ENCODE measurements at regions not wholly inside any gene's neighbourhood (a gene's known extent, or its start where the extent isn't known, plus 50 kb on each side); places are given as distances from the start of the nearest gene placed in this dataset.

GRCh38 chr13:109990296-109990695 is 203.9 kb upstream of the IRS2 start:
- DNase-seq (no peak), FAIRE-seq (no peak)
- Histone ChIP-seq H3K9me3 (ENCODE audit: control insufficient read depth in 2 of 3, insufficient read depth in 1 of 3, low read length in 3 of 3) (no peaks in the 10 kb centered on the region), H3K27ac (ENCODE audit: low read depth in 2 of 2, low read length in 2 of 2) (no peak overlapping the region), H3K4me3 (ENCODE audit: low read length in 3 of 3) (no peak overlapping the region), H3K27me3 (ENCODE audit: control insufficient read depth, insufficient read depth, low read length) (no peaks in the 10 kb centered on the region), H3K36me3 (ENCODE audit: control insufficient read depth in 2 of 3, insufficient read depth in 3 of 3, low read length in 3 of 3) (no peaks in the 10 kb centered on the region), H3K4me1 (ENCODE audit: control insufficient read depth in 2 of 3, insufficient read depth in 2 of 3, low read depth in 1 of 3, low read length in 3 of 3) (no peaks in the 10 kb centered on the region), H3K9ac (ENCODE audit: low read length in 3 of 3) (no peak overlapping the region)
- intact Hi-C loops (cut with DNase I) = no loop called here
- TF ChIP-seq, protein P1, sequence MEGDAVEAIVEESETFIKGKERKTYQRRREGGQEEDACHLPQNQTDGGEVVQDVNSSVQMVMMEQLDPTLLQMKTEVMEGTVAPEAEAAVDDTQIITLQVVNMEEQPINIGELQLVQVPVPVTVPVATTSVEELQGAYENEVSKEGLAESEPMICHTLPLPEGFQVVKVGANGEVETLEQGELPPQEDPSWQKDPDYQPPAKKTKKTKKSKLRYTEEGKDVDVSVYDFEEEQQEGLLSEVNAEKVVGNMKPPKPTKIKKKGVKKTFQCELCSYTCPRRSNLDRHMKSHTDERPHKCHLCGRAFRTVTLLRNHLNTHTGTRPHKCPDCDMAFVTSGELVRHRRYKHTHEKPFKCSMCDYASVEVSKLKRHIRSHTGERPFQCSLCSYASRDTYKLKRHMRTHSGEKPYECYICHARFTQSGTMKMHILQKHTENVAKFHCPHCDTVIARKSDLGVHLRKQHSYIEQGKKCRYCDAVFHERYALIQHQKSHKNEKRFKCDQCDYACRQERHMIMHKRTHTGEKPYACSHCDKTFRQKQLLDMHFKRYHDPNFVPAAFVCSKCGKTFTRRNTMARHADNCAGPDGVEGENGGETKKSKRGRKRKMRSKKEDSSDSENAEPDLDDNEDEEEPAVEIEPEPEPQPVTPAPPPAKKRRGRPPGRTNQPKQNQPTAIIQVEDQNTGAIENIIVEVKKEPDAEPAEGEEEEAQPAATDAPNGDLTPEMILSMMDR (IDR thresholded peaks at IDR 0.05; ENCODE audit: borderline replicate concordance, extremely low read depth, insufficient read depth) = no peak

GRCh38 chr13:109989686-109990085 is 203.3 kb upstream of the IRS2 start:
- H3K4me3 ChIP-seq (ENCODE audit: low read length in 3 of 3) = no peak overlapping the region
- no peaks in the 10 kb centered on the region for H3K27me3 ChIP-seq (ENCODE audit: control insufficient read depth, insufficient read depth, low read length)
- no peaks in the 10 kb centered on the region for H3K9me3 ChIP-seq (ENCODE audit: control insufficient read depth in 2 of 3, insufficient read depth in 1 of 3, low read length in 3 of 3)
- TF ChIP-seq, protein P1 (IDR thresholded peaks at IDR 0.05; ENCODE audit: borderline replicate concordance, extremely low read depth, insufficient read depth) = no peak
- H3K36me3 ChIP-seq (ENCODE audit: control insufficient read depth in 2 of 3, insufficient read depth in 3 of 3, low read length in 3 of 3) = no peaks in the 10 kb centered on the region
- H3K4me1 ChIP-seq (ENCODE audit: control insufficient read depth in 2 of 3, insufficient read depth in 2 of 3, low read depth in 1 of 3, low read length in 3 of 3) = no peaks in the 10 kb centered on the region
- H3K27ac ChIP-seq (ENCODE audit: low read depth in 2 of 2, low read length in 2 of 2) = no peak overlapping the region
- intact Hi-C loops (cut with DNase I) = no loop called here
- FAIRE-seq (no peak), DNase-seq (no peak)
- no peak overlapping the region for H3K9ac ChIP-seq (ENCODE audit: low read length in 3 of 3)

DNA sequence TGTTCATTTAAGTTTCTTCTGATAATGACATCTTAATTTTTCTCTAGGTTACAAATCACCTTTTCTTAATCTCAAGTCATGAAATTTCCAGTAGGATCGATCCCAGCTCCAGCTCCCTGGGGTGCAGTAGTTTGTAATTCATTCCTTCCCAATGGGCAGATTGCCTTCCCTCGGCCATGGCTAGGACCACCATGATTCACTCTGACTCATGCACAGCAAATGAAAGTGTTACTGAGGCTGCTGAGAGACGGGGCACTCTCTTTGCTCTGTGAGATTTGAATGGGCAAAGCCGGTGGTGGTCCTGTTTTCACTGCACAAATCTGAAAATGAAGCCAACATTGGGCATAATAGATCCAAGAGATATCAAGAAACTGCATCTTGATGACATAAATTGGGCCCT is 202.8 kb upstream of the IRS2 start:
- intact Hi-C loops (cut with DNase I) = no loop called here
- no peaks in the 10 kb centered on the region for H3K27me3 ChIP-seq (ENCODE audit: control insufficient read depth, insufficient read depth, low read length)
- FAIRE-seq (no peak), DNase-seq (no peak)
- H3K9ac ChIP-seq (ENCODE audit: low read length in 3 of 3) = no peak overlapping the region
- TF ChIP-seq, protein P1 (IDR thresholded peaks at IDR 0.05; ENCODE audit: borderline replicate concordance, extremely low read depth, insufficient read depth) = no peak
- no peak overlapping the region for H3K4me3 ChIP-seq (ENCODE audit: low read length in 3 of 3)
- no peaks in the 10 kb centered on the region for H3K36me3 ChIP-seq (ENCODE audit: control insufficient read depth in 2 of 3, insufficient read depth in 3 of 3, low read length in 3 of 3)
- no peak overlapping the region for H3K27ac ChIP-seq (ENCODE audit: low read depth in 2 of 2, low read length in 2 of 2)
- no peaks in the 10 kb centered on the region for H3K9me3 ChIP-seq (ENCODE audit: control insufficient read depth in 2 of 3, insufficient read depth in 1 of 3, low read length in 3 of 3)
- no peaks in the 10 kb centered on the region for H3K4me1 ChIP-seq (ENCODE audit: control insufficient read depth in 2 of 3, insufficient read depth in 2 of 3, low read depth in 1 of 3, low read length in 3 of 3)

GRCh38 chr13:109986851-109987250 is 200.5 kb upstream of the IRS2 start:
- no peak for FAIRE-seq

More at GRCh38 chr13:109986851-109987250, 200.5 kb upstream of the IRS2 start:
- no peak overlapping the region for H3K9ac ChIP-seq (ENCODE audit: low read length in 3 of 3)
- H3K4me3 ChIP-seq (ENCODE audit: low read length in 3 of 3) = no peak overlapping the region
- no peak overlapping the region for H3K27ac ChIP-seq (ENCODE audit: low read depth in 2 of 2, low read length in 2 of 2)
- no peaks in the 10 kb centered on the region for H3K9me3 ChIP-seq (ENCODE audit: control insufficient read depth in 2 of 3, insufficient read depth in 1 of 3, low read length in 3 of 3)
- no peaks in the 10 kb centered on the region for H3K4me1 ChIP-seq (ENCODE audit: control insufficient read depth in 2 of 3, insufficient read depth in 2 of 3, low read depth in 1 of 3, low read length in 3 of 3)
- DNase-seq = no peak
- no peaks in the 10 kb centered on the region for H3K27me3 ChIP-seq (ENCODE audit: control insufficient read depth, insufficient read depth, low read length)
- intact Hi-C loops (cut with DNase I) = no loop called here
- no peaks in the 10 kb centered on the region for H3K36me3 ChIP-seq (ENCODE audit: control insufficient read depth in 2 of 3, insufficient read depth in 3 of 3, low read length in 3 of 3)
- TF ChIP-seq, protein P1 (IDR thresholded peaks at IDR 0.05; ENCODE audit: borderline replicate concordance, extremely low read depth, insufficient read depth) = no peak

Measured in kidney (tissue), 13 donors.